Endothelial cell of umbilical vein (primary cell): ENCODE measurements at regions not wholly inside any gene's neighbourhood (a gene's known extent, or its start where the extent isn't known, plus 50 kb on each side); places are given as distances from the start of the nearest gene placed in this dataset.

ENCODE experiments used
- BruUV-seq: library from RNA; stranded (reverse); fragments of 400-500 nt; replicated peaks from 2 replicates; lab custom pipeline; 2021; lab: Mats Ljungman, UMichigan
- CTCF ChIA-PET: fragments of 300-600, 350-600 bp; sonication (Branson Sonifier 250); formaldehyde crosslinking; loops from one replicate; lab custom pipeline; 2021; ENCODE audit warnings: antibody characterized with exemption, inconsistent platforms; lab: Charles Lee
- POLR2A ChIA-PET: fragments of 300-600, 350-600 bp; sonication (Branson Sonifier 250); formaldehyde crosslinking; loops from one replicate; lab custom pipeline; 2021; ENCODE audit warnings: antibody characterized with exemption, inconsistent platforms; lab: Charles Lee
- DNase-seq: peaks from one replicate; pipeline ENCODE4 v3.0.0-alpha.2; 2011; ENCODE audit warnings: low read depth, low spot score
- FAIRE-seq: peaks from 2 replicates; lab custom pipeline; 2011; peaks lifted over from hg19 to GRCh38; lab: Jason Lieb, UNC
- H2AFZ ChIP-seq: 2 replicates; pipeline ENCODE4 v1.6.0; 2012; ENCODE audit warnings: low read depth, low read length, control low read depth, inconsistent platforms
- H3K27ac ChIP-seq: 2 replicates; pipeline ENCODE4 v1.5.1; 2011; ENCODE audit warnings: low read depth, mild to moderate bottlenecking, control low read depth, low read length, moderate library complexity; ENCODE audit not compliant: insufficient read depth
- H3K27me3 ChIP-seq, 2 experiments: 2 replicates each; pipeline versions ENCODE4 v1.6.0 to v1.6.1; 2011; ENCODE audit warnings: low read length in 2 of 2, mixed read lengths in 1 of 2; ENCODE audit not compliant: control insufficient read depth in 2 of 2, insufficient read depth in 2 of 2
- H3K36me3 ChIP-seq, 2 experiments: 2 replicates in 1 of 2; 3 replicates in 1 of 2; pipeline ENCODE4 v1.5.1; 2011; ENCODE audit warnings: low read length in 2 of 2, mild to moderate bottlenecking in 1 of 2, moderate library complexity in 1 of 2; ENCODE audit not compliant: control insufficient read depth in 2 of 2, insufficient read depth in 2 of 2; ENCODE audit errors: extremely low read depth in 1 of 2
- H3K4me1 ChIP-seq: 3 replicates; pipeline ENCODE4 v1.5.1; 2011; ENCODE audit warnings: mild to moderate bottlenecking, low read length; ENCODE audit not compliant: control insufficient read depth, insufficient read depth; ENCODE audit errors: extremely low read depth
- H3K4me2 ChIP-seq: 2 replicates; pipeline ENCODE4 v1.6.1; 2011; ENCODE audit warnings: low read length, control low read depth, mixed read lengths; ENCODE audit not compliant: insufficient read depth
- H3K4me3 ChIP-seq, 3 experiments: fragments of 200-600 bp in 1 of 3; sonication (generic), shearing (Covaris generic) in 1 of 3; replicated peaks in 1 of 3; 2 replicates each; pipeline ENCODE4 v1.5.1; 2011 to 2016; ENCODE audit warnings: control low read depth in 3 of 3, low read length in 3 of 3, mild to moderate bottlenecking in 2 of 3, inconsistent platforms in 1 of 3, low read depth in 1 of 3, moderate library complexity in 1 of 3; ENCODE audit not compliant: insufficient read depth in 1 of 3
- H3K79me2 ChIP-seq: 2 replicates; pipeline ENCODE4 v1.6.0; 2012; ENCODE audit warnings: low read length, inconsistent platforms; ENCODE audit not compliant: control insufficient read depth, insufficient read depth
- H3K9ac ChIP-seq: replicated peaks from 2 replicates; pipeline ENCODE3; 2011; ENCODE audit warnings: low read length, control low read depth; ENCODE audit not compliant: insufficient read depth; ENCODE audit errors: extremely low read depth
- H3K9me1 ChIP-seq: replicated peaks from 3 replicates; pipeline ENCODE4 v1.6.0; 2011; ENCODE audit warnings: mild to moderate bottlenecking, low read length; ENCODE audit not compliant: control insufficient read depth, insufficient read depth; ENCODE audit errors: extremely low read depth
- H3K9me3 ChIP-seq: replicated peaks from 2 replicates; pipeline ENCODE4 v1.5.1; 2012; ENCODE audit warnings: low read length, inconsistent platforms; ENCODE audit not compliant: control insufficient read depth, insufficient read depth
- H4K20me1 ChIP-seq: replicated peaks from 2 replicates; pipeline ENCODE3; 2011; ENCODE audit warnings: mild to moderate bottlenecking, low read length; ENCODE audit not compliant: control insufficient read depth, insufficient read depth; ENCODE audit errors: extremely low read depth
- EZH2 ChIP-seq: IDR thresholded peaks from 2 replicates; pipeline ENCODE4 v1.6.1; 2012; ENCODE audit warnings: borderline replicate concordance, low read depth, mild to moderate bottlenecking, moderate library complexity, low read length, inconsistent platforms; ENCODE audit not compliant: severe bottlenecking
- FOS ChIP-seq: IDR thresholded peaks from 2 replicates; pipeline ENCODE4 v1.6.1; 2011; ENCODE audit warnings: mild to moderate bottlenecking, low read length, moderate library complexity, borderline replicate concordance; ENCODE audit not compliant: insufficient read depth
- GATA2 ChIP-seq: IDR thresholded peaks from 2 replicates; pipeline ENCODE4 v1.7.0; 2011; ENCODE audit warnings: low read depth, mild to moderate bottlenecking, moderate library complexity, mixed read lengths, low read length; ENCODE audit not compliant: insufficient read length, insufficient read depth
- JUN ChIP-seq: IDR thresholded peaks from 2 replicates; pipeline ENCODE4 v1.6.1; 2011; ENCODE audit warnings: borderline replicate concordance, low read depth; ENCODE audit not compliant: insufficient read length, insufficient read depth
- MYC ChIP-seq: IDR thresholded peaks from one replicate; pipeline ENCODE4 v1.6.1; 2011; ENCODE audit warnings: mild to moderate bottlenecking, low read depth, low read length
- POLR2A ChIP-seq: IDR thresholded peaks from 2 replicates; pipeline ENCODE4 v1.6.1; 2012; ENCODE audit warnings: low read depth, mild to moderate bottlenecking, control low read depth, low read length
- POLR2AphosphoS5 ChIP-seq: IDR thresholded peaks from 2 replicates; pipeline ENCODE4 v1.6.1; 2012; ENCODE audit warnings: low read depth, mild to moderate bottlenecking, control low read depth, low read length, moderate library complexity; ENCODE audit not compliant: insufficient read depth
- dilution Hi-C: fragments of 300-500 bp; cut with MboI; formaldehyde crosslinking; loops from one replicate; pipeline ENCODE4 v1.15.0; 2019; ENCODE audit warnings: low sequenced_read_pairs; ENCODE audit not compliant: extremely low pct_ligation_motif_present
- intact Hi-C: fragments of 100-400 bp; cut with micrococcal nuclease; formaldehyde crosslinking; loops from one replicate; pipeline ENCODE4 v1.10.0; 2022
- TF ChIP-seq, protein P1 (sequence below), 2 donors: IDR thresholded peaks; 1 replicate in 1 of 2; 2 replicates in 1 of 2; pipeline ENCODE4 v1.5.1; 2011; ENCODE audit warnings: low read length in 2 of 2, mild to moderate bottlenecking in 2 of 2, moderate library complexity in 2 of 2, control low read depth in 1 of 2, inconsistent platforms in 1 of 2, low read depth in 1 of 2; ENCODE audit not compliant: insufficient read depth in 1 of 2; ENCODE audit errors: extremely low read depth in 1 of 2
- TF ChIP-seq, protein P2 (sequence below): IDR thresholded peaks from 2 replicates; pipeline ENCODE4 v1.6.1; 2011; ENCODE audit not compliant: insufficient read depth, insufficient read length

DNA sequence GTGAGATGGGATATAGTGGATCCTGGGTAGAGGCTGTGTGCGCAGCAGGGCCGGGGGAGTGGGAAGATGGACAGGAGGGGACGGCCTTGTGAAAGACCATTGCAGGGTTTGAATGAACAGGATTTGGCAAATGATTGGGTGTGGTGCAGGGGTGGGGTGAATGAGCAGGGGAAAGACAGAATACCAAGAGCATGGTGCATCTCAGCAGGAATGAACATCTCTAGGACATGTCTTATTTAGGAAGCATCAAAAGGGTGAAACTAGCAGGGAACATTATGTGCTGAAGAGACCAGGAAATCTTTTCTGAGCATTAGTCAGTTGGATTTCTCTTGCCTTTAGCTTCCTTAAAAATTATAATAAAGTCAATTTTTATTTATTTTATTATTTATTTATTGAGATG is 60.6 kb upstream of the SLC2A1 start:
- Histone ChIP-seq H3K27me3 (peaks cover 3 to 4% of the 10 kb centered on the region in 2 experiments), H3K4me1 (no peaks in the 10 kb centered on the region), H4K20me1 (no peaks in the 10 kb centered on the region), H3K9me1 (no peaks in the 10 kb centered on the region), H3K36me3 (no peaks in the 10 kb centered on the region), H3K4me2 (no peak overlapping the region), H3K4me3 (no peak overlapping the region), H2AFZ (no peak overlapping the region), H3K9me3 (no peaks in the 10 kb centered on the region), H3K27ac (no peak overlapping the region), H3K9ac (no peak overlapping the region), H3K79me2 (no peaks in the 10 kb centered on the region)
- DNase-seq (no peak), FAIRE-seq (no peak)
- dilution Hi-C loops: no loop called here
- ChIA-PET POLR2A (no interaction called here), CTCF (interaction anchor here (1.1 to 2.1 kb wide), 2 partner anchors 19 to 54 kb away, joined by 3 to 8 read pairs; no protein-coding TSS in a partner anchor)
- TF ChIP-seq GATA2 (no peak), POLR2A (no peak), EZH2 (no peak), MYC (no peak), JUN (no peak), POLR2AphosphoS5 (no peak), FOS (no peak)
- TF ChIP-seq, protein P1, sequence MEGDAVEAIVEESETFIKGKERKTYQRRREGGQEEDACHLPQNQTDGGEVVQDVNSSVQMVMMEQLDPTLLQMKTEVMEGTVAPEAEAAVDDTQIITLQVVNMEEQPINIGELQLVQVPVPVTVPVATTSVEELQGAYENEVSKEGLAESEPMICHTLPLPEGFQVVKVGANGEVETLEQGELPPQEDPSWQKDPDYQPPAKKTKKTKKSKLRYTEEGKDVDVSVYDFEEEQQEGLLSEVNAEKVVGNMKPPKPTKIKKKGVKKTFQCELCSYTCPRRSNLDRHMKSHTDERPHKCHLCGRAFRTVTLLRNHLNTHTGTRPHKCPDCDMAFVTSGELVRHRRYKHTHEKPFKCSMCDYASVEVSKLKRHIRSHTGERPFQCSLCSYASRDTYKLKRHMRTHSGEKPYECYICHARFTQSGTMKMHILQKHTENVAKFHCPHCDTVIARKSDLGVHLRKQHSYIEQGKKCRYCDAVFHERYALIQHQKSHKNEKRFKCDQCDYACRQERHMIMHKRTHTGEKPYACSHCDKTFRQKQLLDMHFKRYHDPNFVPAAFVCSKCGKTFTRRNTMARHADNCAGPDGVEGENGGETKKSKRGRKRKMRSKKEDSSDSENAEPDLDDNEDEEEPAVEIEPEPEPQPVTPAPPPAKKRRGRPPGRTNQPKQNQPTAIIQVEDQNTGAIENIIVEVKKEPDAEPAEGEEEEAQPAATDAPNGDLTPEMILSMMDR (IDR thresholded peaks at IDR 0.05; ENCODE audit: extremely low read depth in 1 of 2, insufficient read depth in 1 of 2, low read depth in 1 of 2, low read length in 2 of 2): no peak
- TF ChIP-seq, protein P2, sequence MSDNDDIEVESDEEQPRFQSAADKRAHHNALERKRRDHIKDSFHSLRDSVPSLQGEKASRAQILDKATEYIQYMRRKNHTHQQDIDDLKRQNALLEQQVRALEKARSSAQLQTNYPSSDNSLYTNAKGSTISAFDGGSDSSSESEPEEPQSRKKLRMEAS: no peak
- intact Hi-C loops: no loop called here
- no TSS peak for BruUV-seq
